OCI-M2 (cell line): ENCODE measurements at regions not wholly inside any gene's neighbourhood (a gene's known extent, or its start where the extent isn't known, plus 50 kb on each side); places are given as distances from the start of the nearest gene placed in this dataset.
"Not testable (repeated sequence)": the region's sequence is repeated elsewhere in the genome, so short reads cannot be mapped to it uniquely, and the experiment has no call there.

Source experiments
- DNase-seq: peaks from one replicate; lab custom pipeline; 2025; ENCODE audit not compliant: unreplicated experiment; lab: John Stamatoyannopoulos, UW

DNA sequence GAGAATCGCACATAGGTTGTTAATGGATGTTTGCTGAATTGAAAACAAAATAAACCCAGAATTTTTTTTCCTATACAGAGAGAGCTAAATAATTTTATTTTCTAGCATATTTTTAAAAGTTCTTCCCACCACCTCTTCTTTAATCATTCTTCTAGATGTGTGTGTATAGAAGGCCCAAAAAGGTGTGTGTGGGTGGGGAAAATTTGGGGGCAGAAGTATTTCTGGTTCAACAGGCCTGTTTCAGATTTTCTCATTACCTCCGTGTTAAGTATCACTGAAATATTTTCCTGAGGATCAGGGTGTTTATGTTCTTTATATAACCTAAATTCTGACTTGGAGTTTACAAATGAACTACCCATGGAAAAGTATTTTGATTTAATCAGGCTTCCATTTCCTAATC lies 144.2 kb upstream of the ZNF804B start:
- no peak for DNase-seq

DNA sequence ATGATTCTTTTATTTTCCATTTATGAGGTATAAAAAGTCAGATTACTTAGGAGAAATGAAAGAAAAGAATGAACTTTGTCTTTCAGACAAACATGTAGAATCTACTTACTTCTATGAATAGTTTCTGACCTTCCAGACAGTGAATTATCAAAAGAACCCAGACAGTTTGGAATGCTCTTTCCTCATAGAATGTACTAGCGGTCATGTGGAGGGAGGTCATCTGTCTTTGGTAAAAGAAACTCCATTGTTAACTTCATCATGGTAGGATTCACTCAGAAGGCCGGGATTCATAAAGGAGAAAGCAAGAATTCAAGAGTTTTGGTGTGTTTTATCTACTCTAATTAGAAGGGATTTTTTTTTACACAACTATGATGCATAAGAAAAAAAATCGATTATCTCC lies 144.8 kb upstream of the ZNF804B start:
- DNase-seq, result no peak

DNA sequence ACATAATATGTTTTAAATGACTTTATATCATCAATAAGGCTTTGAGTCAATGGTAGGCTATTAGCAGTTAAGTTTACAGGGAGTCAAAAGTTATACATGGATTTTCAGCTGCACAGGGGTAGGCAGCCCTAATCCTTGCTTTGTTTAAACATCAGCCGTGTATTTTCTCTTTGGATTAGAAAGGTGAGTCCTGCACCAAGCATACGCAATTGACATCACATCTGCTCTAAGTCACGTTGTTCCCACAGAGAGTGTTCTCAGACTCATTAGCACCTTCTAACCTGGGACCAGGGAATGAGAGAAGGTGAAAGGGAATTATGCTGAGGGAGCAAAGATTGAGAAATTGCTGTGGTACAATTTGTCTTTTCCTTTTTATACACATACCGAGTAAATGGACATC lies 148.6 kb upstream of the ZNF804B start:
- DNase-seq, result no peak

DNA sequence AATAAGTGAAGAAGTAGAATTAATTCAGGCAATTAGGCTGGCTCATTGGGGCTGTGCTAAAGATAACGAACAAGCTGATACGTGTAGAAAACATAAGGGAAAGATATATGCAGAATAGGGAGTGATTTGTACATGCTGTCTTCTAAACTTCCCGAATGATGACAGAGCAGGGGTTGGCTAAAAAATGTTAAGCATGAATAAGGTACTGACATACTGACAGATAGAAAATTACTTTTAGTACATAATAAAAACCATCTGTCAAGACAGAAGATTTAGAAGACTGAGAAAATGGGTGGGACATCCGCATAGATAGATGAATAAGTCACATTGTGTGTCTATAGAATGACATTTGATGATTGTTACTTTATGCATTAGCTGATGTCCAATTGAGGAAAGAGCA lies 158.8 kb upstream of the ZNF804B start:
- no peak for DNase-seq

DNA sequence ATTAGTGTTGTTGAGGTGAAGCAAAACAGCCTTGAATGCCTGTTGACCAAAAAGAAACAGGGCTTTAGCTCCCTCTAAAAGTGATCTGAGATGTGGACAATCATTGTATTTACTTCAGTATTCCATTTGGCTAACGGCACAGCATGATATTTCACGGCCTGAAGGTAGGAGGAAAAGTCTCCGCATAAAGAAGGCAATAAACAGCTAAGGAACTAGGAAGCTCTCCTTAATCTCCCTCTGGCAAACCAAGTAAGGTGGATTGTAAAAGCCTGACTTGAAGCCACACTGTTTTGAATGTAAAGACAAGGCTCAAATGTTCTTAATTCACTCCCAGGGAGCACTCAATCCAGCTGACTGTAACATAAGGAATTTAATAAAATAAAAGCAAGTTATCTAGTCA lies 160.0 kb upstream of the ZNF804B start:
- no peak for DNase-seq

DNA sequence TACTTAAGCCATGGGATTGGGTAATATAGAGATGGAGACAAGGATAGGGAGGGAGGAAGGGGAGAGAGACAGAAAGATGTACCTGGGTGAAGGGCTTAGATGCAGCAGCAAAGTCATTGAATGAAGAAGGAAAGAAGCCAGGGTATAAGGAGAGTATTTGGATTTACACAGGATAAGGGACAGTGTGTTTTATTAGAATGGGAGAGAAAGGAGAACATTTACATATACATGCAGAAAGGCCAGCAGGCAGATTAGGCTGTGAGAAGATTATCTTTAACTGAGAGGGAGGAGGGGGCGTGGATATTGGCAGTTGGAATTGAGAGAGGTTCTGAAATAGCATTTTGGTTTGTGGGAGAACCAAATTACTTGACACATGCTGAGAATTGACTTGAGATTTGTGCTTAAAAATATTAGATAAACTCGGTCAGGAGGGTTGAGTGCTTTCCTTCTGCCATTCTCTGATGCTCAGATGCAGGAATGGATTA lies 161.5 kb upstream of the ZNF804B start:
- no peak for DNase-seq

DNA sequence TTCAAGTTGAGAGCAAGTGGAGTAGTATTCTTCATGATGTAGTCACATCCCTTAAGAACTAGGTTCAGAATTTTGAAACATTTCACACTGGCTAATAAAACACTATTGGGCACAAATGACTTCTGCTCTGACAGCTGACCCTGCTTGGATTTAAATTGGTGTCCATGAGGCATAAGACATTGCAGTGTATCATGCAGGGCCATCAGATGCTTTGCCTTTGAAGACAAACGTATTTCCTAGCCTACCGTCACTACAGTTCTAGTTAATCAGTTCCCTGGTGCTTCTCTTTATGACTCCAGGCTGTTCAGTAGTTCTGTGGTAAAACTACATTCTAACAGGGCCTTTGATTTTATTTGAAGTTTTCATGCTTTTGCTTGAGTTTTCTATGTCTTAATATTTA lies 168.5 kb upstream of the ZNF804B start:
- no peak for DNase-seq

DNA sequence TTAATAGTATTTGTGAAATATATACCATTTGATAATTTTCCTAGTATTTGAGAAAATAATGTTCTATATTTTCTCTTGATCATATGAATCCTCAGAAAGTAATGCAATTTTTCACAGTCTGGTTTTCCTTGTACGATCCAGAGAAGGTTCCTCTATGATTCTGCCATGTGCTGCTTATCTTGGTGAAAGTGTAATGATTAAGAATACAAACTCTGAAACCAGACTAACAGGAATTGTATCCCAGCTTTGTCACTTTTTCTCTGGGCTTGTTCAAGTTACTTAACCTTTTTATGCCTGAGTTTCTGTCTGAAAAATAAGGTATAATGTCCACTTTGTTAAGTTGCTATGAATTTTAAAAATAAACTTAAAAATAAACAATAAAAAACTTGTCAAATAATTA lies 169.6 kb upstream of the ZNF804B start:
- DNase-seq, result no peak

DNA sequence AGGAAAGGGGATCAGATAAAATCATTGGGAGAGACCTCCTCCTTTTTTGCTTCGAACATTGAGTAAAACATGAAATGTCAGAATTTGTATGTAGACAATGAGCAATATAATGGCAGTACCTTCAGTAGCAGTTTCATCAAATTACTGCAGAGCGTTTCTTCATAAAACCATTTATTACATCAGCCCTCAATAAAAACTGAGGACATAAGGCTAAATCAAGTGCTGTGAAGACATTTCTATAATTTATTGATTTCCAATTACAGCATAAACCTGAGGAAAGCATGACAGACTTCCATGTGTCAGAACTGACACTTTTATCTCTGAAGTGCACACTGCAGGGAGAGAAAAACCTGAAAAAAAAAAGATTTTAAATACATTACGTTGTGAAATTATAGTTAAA lies 172.6 kb upstream of the ZNF804B start:
- DNase-seq, result no peak

DNA sequence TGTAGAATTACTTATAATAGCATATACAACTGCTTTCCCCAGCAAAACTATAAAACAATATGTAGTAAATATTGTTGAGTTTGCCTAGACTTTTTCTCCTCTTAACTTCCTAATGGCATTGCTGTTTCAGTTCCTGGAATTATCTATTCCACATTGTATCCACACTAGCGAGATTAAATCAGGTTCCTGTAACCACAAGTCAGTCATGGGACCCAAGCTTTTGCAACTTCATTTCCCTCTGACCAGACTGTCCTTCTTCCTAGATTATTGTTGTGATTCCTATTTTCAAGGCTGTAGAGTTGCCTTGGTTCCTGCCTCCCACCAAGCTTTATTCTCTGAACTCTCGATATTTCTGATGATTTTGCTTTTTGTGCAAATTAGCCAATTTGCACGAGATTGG lies 173.3 kb upstream of the ZNF804B start:
- no peak for DNase-seq

DNA sequence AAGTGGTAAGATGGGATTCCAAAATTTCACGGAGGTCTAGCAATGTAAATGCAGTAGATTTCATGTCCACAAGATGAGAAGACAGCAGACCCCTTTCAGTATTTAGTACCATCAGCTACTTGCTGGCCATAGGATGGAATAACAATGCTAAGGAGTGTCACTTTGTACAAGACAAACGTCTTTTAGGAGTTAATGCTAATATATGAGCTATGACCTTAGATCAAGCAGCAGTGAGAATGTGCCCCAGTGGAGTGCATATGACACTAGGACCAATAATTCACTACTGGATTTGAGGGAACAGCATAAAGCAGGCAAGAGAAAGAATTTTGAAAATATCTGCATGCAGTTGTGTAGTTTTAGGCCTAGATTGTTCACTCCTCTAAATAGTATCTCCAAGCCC lies 182.8 kb upstream of the ZNF804B start:
- no peak for DNase-seq

DNA sequence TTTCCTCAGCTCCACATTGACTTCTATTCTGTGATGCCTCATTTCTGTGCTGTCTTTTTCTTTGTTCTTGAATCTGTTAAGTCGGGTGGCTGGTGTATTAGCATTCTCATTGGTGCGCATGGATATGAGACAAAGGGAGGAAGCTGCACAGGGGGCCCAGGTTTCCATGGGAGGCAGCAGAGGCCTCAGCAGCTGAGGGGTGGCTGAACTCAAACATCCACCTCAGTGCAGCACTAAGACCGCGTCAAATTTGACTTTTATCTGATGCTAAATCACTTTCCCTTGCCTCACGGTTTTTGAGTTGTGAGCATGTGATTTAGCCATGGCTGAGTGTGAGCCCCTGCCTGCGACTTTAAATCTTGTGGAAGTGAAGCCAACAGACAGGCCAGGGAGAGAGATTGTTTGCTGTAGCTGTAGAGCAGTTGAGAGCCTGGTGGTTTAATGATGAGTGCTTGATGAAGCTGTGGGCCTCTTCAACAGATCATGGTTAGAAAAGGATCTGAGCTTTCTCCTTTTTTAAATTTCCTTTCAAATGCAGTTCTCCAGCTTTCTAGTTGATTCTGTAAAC lies 193.3 kb upstream of the ZNF804B start:
- DNase-seq, result no peak

DNA sequence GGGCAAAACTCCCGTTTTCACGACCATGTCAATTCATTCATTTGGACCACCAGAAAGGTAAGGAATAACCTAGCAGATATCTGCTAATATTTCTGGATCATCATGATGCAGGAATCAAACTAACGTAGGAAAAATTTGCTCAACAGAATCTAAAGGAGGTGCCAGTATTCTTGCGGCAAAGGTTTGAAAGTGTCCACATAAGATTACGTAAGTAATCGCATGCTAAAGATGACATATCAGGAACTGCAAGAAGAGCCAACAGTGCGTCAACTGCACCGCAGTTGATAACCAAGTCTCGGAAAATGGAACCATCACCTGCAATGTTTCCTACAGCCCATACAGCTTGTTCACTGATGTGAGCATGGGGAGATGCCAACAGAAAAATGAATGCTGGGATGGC lies 194.1 kb upstream of the ZNF804B start:
- no peak for DNase-seq

DNA sequence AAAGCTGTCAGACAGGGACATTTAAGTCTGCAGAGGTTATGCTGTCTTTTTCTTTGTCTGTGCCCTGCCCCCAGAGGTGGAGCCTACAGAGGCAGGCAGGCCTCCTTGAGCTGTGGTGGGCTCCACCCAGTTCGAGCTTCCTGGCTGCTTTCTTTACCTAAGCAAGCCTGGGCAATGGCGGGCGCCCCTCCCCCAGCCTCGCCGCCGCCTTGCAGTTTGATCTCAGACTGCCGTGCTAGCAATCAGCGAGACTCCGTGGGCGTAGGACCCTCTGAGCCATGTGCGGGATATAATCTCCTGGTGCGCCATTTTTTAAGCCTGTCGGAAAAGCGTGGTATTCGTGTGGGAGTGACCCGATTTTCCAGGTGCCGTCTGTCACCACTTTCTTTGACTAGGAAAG lies 203.1 kb upstream of the ZNF804B start:
- DNase-seq, result not testable (repeated sequence)

DNA sequence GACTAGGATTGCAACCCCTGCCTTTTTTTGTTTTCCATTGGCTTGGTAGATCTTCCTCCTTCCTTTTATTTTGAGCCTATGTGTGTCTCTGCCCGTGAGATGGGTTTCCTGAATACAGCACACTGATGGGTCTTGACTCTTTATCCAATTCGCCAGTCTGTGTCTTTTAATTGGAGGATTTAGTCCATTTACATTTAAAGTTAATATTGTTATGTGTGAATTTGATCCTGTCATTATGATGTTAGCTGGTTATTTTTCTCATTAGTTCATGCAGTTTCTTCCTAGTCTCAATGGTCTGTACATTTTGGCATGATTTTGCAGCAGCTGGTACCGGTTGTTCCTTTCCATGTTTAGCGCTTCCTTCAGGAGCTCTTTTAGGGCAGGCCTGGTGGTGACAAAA lies 204.7 kb upstream of the ZNF804B start:
- not testable (repeated sequence) for DNase-seq

DNA sequence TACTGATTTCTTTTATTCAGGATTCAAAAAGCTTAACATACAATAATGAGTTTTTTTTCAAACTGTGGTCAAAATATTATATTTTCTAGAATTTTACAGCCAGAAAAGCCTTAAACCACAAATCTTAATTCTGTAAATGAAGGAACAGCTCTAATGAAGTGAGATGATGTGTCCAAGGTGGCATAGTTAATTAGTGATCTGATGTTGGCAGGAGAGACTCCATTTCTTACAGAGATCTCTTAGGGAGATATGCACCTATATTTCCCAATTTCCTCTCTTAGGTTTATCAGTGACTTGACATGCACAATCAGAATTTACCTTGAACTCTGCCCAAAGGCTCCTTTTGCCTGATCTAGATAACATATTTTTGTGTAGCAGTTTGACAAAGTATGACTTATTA lies 211.1 kb upstream of the ZNF804B start:
- DNase-seq, result no peak

DNA sequence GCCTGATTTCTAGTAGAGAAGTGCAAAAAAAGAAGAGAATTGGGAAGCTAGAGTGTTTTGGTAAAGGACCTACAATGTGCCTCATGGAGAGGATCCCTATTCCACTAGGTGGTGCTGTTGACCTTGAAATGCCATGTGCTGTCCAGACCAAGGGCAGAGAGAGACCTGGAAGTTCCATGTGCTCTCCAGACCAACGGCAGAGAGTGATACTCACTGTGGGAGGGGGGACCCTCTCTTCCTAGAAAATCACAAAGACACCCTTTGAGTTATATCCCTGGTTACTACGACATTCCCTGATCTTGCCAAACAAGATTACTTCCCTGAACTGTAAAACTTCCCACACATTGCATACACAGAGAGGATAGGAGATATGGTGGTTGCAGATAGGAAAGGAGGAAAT lies 212.7 kb upstream of the ZNF804B start:
- DNase-seq, result peak; percentile 11

DNA sequence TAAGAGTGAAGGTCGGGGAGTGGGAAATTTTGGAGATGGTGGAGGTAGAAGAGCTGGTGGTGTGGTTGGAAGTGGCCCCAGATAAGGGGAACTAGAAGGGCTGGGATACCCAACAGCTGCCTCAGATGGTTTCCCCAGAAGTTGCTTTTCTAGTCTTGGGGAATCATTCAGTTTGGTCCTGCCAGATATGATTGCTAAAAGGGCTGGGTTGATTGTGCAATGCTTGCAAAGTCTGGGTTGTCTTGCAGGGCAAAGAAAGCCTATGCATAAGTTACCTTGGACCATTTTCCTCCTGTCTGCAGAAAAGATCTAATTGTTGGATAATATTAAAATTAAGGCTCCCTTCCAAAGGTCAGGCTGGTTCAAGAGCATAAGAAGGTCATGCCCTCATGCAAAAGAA lies 213.8 kb upstream of the ZNF804B start:
- no peak for DNase-seq

DNA sequence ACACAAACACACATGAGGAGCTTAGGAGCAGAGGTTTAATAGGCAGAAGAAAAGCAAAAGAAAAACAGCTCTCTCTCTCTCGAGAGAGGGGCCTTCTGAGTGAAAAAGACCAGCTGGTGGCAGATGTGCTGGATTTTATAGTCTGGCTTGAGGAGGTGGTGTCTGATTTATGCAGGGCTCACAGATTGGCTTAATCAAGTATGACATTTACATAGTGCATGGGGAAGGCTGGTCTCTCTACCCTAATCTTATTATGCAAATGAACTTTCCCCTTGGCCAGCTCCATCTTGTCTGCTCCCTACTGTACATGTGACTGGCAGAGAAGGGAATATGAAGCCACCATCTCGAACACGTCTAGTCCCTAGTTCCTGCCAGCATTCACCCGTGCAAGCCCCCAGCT lies 219.5 kb upstream of the ZNF804B start:
- no peak for DNase-seq

DNA sequence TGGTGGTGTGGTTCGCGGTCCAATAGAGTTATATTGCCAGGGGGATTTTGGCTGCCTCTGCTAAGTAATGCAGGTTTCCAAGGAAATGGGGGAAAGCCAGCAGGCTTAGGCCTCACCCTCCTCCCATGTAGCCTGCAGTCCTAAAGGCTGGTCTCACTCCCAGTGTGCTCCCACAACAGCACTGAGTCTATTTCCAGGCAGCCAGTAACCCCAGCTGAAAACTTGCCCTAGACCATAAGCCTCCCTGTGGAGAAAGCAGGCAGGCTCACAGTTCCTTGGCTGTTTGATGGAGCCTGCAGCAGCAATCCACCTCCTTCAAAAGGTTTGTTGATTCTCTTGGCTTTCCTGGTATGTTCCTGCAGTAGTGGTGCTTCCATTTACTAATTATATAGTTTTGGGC lies 220.0 kb upstream of the ZNF804B start:
- no peak for DNase-seq

DNA sequence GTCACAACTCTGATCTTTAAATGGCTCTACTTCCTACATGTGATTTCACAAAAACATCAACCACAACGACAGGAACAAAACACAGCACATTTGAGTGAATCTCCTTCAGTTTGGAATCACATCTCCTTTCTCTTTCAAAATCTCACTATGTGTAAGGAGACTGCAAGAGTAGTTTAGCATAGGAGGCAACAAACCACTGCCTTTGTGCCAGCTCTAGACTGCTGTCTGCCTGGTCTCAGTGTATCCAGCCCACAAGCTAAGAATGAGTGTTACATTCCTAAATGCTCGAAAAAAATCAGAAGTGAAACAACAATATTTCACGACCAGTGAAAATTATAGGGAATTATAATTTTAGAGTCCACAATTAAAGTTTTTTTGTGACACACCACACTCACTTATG lies 217.0 kb upstream of the STEAP4 start:
- DNase-seq, result no peak

DNA sequence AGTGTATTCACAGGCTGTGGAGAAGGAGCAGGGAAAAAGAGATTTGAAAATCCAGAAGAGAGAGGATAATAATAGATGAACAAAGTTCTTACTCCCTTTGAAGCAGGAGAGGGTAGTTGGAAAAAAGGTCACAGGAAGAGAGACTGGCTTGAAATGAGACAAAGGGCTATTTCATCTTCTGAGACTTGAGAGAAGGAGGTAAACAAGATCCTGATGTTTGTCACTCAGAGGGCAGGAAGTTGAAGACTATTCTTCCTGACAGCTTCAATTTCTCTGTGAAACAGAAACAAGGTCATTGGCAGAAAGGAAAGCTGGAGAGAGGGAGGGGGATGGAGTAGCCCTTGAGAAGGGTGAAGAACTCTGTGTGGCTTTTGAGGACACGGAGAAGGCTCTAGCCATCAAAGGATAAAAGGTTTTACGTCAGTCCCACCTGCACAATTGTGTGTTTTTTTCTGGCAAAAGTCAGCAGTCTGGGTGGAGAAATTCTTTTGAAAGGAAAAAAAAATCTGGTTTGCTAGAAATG lies 216.1 kb upstream of the STEAP4 start:
- no peak for DNase-seq

DNA sequence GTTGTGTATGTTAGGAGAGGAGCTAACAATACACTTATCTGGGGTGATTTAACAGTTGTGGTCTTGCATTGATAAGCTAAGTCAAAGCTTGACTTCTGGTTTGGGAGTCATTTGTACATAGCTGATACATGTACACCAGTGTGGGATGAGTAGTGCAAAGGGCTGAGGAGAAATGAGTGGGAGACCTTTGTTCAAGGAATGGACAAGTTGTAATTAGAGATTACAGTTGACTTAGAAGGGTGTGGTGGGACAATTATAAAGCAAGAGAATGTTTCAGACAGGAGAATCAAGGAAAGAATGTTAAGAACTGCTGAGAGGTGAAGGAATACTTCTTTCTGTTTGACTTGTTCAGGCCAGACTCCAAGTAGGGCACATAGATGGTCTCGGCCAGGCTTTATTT lies 209.7 kb upstream of the STEAP4 start:
- no peak for DNase-seq

DNA sequence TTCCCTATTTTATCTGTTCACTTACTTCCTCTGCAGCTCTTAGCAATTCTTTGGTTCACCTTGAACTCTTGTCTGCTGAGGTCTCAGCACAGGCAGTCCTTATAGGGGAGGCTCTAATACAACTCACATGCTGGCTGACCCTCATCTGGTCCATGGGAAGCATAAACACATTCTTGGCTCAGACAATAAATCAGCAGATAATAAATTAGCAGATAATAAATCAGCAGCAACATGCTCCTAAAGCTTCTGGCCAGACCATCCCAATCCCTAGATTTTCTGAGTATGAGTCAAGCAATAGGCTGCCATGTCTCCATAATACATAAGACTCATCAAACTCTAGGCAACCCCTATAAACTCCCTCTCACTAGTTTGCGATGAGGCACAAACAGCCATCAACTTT lies 208.6 kb upstream of the STEAP4 start:
- DNase-seq, result no peak
